GM18870 (cell line): ENCODE measurements at regions not wholly inside any gene's neighbourhood (a gene's known extent, or its start where the extent isn't known, plus 50 kb on each side); places are given as distances from the start of the nearest gene placed in this dataset.

Source experiments
- ATAC-seq: cut with Tn5 transposase; IDR thresholded peaks from one replicate; pipeline ENCODE4 v1.9.1; 2021; ENCODE audit warnings: moderate library complexity; ENCODE audit not compliant: unreplicated experiment

DNA sequence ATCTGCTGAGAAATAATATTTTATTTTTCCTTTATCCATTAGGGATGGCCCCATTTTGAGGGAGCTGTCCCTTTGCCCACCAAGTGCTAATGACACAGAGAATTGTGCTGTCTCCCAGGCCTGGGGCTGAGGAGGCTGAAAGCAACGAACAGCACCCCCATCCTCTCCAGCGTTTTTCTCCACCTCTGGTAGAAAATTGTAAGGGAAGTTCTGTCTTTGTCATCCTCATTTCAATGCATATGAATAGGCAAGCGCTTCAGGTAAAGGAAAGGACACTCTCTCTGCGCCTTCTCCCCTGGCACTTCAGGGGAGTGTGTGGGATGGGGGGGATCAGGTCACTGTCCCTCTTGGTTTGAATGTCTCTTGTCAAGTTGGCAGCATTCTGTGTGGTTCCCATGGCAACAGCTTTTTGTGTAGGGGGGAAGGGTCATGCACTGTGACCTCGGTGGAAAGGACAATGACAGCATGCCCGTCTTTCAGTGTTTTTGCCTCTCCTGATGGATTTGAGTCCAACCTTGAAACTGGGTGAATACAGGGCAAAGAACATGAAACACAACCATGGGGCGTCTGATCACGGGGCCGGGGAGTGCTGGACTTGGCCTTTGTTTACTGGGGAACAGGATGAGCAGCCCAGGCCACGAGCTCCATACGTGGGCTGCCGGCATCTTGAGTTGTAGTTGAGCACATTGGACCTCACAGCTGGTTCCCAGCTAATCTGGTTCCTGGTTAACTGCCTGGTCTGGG lies 230.2 kb downstream of the VRK1 start:
- ATAC-seq: no peak

DNA sequence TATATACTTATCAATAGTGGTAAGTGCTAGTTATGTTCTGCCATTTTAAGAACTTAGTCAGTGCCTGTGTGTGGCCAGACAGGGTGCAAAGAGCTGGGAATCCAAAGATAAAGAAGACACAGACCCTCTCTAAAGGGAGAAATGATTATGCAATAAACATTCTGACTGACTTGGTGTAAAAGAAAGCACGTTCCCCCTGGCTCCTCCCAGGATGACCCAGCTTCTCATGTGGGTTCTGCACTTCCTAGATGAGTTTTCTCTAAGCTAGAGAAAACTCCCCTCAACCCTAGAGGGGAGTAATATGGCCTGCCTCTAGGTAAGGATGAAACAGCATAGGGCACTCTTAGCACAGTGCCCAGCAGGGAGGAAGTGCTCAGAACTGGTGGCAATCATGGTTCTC lies 231.2 kb downstream of the VRK1 start:
- no peak for ATAC-seq

DNA sequence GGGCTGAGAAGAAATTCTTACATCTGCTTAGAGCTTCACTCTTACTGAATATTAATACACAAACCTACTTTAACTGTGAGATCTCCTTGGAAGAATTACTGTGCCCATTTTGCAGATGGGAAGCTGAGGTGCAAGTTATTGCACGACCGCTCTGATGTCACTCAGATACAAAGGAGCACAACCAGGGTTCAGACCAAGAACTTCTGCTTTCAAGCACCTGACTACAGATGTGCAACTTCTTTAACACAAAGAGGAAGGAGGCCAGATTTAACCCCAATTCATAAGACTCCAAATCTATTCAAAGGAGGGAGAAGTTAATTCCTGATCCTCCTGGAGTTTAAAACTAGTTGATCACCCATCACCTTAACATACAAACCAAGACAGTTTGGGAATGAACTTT lies 232.6 kb downstream of the VRK1 start:
- ATAC-seq: no peak

DNA sequence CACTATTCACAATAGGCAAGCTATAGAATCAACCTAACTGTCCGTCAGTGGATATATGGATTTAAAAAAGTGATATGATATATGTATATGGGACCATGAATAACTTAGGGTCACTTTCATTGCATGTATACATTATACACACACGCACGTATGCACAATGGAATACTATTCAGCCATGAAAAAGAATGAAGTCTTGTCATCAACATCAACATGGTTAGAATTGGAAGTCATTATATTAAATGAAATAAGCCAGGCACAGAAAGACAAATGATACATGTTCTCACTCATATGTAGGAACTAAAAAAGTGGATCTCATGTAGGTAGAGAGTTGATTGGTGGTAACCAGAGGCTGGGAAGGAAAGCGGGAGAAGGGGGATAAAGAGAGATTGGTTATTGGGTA lies 234.3 kb downstream of the VRK1 start:
- no peak for ATAC-seq

DNA sequence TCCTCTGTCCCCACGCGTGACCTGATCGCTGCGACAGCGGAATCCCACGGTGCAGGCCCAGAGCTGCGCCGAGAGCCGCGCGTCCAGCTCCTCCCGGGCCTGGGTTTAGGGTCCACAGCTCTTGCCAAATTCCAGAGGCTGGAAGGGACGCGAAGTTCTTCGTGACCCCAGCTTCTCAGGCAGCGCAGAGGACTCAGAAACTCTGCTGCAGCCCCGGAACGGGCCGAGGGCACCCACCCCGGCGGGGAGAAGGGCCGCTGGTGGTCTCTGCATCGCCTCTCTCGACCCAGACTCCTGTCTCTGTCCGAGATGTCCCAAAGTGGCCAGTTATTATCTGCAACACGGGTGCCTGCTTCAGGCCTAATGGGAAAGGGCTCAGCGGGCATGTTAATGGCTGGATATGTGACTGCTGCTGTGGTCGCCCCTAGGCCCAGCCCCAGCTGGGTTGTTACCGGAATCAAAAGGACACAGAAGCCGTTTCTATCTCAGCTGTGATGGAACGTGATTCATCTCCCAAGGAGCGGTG lies 236.4 kb downstream of the VRK1 start:
- ATAC-seq: no peak

DNA sequence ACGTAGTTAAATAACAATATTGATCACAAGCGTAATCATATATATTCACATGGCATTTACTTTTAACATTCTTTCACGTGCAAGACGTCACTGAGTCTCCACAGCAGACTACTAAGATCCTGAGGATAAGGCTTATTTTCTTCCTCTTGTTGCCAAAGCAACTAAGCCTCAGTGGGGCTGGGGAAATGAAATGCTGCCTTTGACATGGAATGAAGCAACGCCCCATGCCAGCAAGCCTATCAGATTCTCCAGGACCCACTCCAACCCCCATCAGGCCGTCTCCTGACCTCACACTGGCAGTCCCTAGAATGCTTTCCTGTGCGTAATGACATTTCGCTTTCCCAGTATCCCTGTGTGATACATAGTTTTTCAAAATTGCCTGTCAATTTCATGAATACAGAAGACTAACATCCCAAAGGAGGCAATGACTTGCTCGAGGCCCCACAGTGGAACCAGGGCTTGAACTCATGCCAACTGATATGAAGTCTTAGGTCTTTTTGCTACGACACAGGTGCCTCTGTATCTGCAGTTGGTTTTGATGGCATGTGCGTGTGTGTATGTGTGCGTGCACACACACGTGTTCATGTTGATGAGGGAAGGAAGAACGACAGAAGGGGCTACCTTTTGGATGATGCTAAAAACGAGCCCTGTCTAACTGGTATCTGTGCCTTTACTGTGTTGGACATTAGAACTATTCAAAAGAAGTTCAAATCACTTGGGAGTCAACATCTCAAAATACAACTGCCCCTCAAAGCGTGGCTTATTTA lies 239.1 kb downstream of the VRK1 start:
- no peak for ATAC-seq

DNA sequence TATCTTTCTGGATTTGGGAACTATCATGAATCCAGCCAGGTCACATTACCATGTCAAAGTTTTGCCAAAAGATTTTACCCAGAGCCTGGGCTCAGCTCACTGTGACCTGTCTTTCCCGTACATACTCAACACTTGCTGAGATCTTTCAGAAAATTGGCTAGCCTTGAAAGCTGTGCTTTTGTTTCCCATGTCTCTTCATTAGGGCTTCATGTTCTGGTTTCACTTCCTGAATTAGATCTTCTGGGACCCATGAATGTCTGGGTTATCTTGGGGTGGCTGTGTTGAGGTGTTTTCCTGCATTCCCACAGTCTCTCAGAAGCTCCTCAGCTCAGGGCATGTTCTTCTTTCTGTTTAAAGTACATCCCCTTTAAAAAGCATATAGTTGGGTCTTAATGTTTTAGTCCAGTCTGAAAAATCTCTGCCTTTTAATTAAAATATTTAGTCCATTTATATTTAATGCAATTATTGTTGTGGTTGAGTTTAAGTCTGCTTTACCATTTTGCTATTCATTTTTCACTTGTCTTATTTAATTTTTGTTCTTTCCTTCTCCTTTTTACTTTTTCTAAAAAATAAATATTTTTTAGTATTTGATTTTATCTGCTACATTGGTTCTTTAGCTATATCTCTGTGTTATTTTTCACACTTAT lies 242.7 kb downstream of the VRK1 start:
- no peak for ATAC-seq

DNA sequence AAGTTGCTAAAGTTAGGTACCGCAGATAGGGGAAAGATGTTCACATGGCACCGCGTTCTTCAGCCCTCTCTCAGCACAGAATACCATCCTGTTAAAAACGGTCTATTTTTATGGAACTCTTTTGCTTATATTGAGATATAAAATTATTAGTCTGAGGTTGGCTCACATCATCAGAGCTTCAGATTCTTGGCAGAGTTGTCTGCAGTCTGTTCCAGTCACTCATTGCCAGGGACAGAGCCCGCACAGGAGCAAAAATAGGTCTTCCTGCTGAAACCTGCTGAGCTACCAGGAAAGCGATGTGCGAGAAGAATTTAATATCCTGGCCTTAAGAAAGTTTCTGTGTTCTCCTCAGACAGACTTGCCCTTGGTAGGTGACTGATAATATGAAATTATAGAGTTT lies 249.8 kb downstream of the VRK1 start:
- no peak for ATAC-seq

DNA sequence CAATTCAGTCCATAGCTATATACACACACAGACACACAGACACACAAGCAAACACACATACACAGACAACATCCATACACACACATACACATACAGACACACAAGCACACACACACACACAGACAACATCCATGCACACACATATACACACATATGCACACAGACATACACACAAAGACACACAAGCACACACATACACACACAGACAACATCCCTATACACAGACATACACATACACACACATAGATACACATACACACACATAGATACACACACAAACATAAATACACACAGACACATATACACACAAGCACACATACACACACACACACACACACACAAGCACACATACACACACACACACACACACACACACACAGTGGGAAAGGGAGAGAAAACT lies 254.8 kb downstream of the VRK1 start:
- ATAC-seq: no peak

DNA sequence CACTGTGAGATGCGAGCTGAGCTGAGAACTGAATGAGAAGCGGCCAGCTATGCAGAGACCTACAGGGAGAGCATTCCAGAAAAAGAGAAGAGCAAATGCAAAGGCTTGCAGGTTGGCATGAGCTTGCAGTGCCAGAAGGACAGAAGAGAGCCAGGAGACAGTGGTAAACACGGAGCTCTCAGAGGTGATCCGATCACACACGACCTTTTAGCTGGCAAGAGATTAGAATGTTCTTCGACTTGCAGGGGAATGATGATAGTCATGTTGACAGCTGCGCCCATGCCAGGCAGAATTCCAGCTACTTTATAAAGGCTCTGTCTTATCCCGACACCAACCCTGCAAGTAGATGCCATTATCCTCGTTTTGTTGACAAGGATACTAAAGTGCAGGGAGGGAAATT lies 256.8 kb downstream of the VRK1 start:
- no peak for ATAC-seq

DNA sequence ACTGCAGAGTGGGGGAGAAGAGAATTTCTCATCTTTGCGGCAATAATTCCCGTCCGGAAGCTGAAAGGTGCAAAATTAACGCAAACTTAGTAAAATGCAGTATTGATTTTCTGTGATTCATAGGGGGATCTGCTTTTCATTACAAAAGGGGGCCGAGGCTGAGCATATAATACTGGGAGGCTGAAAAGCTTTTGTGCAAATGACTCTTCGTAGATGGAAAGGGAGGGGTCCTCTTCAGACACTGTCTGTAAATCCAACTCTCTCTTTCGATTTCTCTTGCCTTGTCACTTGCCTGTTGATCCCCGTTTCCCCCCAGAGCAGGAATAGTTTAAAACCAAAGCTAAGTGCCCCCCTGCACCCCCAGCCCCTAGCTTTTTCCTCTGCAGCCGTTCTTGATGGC lies 258.2 kb downstream of the VRK1 start:
- no peak for ATAC-seq

DNA sequence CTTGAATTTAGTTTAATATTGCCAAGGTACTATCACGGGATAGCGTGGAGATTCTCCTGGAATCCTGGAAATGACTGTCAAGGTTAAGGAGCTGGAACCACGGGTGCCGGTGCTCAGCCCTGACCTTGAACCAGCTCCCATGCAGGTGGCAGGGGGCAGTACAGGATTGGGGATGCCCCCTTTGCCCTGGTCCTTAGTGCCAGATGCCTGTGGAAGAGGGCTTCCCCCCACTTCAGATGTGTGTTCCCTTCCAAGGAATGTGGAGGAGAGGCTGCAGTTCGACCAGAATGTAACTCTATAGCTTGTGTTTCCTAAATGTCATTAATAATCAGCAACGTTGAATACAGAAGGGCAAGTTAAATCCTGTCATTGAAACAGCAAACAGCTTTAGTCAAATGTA lies 258.9 kb downstream of the VRK1 start:
- ATAC-seq: no peak

DNA sequence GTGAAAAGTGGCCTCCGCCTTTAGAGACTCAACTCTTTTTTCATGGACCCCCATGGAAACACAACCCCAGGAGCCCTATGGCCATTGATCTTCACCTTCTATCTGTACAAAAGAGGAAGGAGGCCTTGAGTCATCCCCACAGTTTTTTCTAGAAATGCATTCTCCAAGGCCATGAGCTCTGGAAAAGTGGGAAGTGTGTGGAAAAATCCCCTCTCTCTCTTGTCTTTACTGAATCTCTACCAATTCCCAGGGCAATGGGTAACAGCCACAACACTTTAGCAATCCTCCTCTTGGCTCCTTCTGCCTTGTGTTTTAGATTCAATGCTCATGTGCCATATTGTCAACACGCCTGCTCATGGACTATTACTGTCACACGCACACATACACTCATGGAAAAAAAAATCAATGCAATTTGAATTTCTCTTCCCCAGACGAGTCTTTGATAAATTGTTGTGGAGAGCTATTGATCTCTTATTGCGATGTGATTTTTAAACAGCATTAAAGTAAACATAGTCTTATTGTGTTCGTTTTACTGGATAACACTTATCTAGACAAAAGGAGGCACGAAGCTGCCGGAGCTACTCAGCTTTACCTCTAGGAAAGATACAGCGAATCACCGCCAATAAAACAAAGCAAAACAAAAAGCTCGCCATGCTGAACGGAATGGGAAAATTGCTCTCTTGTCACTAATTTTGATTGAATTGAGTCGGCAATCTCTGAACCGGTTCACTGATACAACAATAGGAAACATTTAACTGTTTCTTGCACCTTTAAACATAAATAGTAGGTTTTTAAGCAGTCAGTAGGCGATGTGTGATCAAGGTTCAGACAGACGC lies 260.3 kb downstream of the VRK1 start:
- no peak for ATAC-seq

DNA sequence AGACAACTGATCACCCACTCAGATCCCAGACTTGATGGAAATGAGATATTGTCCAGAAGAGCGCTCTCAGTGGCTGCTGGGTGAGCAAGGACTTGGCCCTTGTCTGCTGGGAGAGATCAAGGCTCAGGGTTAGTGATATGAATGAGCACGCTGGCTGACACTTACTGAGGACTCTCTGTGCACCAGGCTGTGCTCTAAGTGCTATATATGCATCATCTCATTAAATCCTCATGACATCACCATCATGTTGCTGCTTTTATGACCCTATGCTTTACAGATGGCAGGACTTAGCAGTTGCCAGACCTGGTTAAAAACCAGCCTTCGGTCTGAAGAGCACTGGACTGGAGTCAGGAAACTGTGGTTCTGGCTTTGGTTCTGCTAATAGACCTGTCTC lies 260.9 kb downstream of the VRK1 start:
- no peak for ATAC-seq

DNA sequence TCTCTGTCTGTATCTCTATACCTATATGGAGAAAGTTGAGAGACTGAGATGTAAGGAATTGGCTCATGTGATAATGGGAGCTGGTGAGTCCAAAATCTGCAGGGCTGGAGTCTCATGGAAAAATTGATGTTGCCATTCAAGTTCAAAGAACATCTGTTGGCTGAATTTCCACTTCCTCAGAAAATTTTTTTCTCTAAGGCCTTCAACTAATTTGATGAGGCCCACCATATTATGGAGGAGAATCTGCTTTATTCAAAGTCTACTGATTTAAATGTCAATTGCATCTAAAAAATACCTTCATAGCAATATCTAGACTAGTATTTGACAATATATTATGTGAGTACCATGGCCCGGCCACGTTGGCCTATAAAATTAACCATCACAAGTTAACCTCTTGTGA lies 261.4 kb downstream of the VRK1 start:
- ATAC-seq: no peak

DNA sequence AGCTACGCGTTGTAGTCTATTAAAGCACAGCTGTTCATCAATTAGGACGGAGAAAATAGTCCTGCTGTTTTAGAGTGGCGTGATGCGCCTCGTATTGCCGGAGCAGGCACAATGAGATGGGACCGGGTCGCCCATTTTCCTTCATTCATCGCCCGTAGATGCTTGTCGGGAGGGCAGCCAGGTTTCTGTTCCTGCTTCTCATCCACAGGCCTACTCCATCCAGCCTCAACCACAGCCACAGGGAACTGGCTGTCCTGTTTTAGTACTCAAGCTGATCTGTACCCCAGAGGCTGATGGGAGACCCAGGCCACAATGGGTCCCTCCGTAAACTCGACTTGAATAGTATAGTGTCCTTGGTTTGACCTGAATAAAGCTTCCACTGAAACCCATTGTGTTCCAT lies 264.0 kb downstream of the VRK1 start:
- no peak for ATAC-seq

DNA sequence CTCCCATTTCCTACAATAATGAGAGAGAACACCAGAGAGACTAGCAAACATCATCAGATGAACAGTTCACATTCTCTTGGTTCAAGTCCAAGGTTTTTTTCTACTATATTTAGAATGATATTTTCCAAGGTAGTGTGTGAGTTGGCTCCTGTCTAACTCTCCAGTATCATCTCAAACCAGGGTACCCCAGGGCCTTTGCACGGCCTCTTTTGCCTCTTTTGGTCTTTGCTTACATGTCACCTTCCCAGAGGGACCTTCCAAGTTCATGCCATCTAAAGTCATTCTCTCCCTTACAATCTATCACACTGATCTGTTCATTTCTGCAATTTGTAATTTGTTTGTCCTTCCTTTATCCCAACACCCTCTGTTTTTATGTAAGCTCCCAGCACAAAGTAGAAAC lies 264.5 kb downstream of the VRK1 start:
- no peak for ATAC-seq

DNA sequence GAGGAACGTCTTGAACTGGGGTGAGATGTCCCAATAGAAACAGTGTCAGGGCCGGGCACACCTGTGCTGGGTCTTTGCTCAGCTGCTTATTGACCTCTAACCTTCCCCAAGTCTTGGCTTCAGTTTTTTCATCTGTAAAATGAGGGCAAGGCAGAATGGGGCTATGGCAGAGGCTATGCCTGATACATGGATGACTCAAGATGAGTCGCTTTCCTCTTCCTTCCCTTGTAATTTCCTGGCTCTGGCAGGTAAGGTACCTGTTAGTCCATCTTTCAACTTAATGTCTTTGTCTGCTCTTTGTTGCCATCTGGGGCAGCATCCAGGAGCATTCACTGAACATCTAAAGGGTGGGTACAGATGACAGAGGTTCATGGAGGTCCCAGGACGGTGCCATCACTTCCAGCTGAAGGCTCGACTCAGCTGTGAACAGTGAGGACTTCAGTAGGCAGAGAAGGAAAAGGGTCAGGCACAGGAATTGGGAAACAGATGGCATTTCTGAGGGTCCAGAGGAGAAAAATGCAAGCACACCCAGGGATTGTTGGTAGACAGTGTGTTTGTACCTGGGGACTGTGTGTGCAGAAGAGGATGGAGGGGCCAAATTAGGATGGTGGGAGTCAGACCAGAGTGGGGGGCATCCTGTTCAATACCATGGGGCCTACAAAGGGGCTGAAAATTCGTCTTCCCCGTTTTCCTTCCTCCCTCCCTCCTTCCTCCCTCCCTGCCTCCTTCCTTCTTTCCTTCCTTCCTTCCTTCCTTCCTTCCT lies 268.3 kb downstream of the VRK1 start:
- no peak for ATAC-seq

DNA sequence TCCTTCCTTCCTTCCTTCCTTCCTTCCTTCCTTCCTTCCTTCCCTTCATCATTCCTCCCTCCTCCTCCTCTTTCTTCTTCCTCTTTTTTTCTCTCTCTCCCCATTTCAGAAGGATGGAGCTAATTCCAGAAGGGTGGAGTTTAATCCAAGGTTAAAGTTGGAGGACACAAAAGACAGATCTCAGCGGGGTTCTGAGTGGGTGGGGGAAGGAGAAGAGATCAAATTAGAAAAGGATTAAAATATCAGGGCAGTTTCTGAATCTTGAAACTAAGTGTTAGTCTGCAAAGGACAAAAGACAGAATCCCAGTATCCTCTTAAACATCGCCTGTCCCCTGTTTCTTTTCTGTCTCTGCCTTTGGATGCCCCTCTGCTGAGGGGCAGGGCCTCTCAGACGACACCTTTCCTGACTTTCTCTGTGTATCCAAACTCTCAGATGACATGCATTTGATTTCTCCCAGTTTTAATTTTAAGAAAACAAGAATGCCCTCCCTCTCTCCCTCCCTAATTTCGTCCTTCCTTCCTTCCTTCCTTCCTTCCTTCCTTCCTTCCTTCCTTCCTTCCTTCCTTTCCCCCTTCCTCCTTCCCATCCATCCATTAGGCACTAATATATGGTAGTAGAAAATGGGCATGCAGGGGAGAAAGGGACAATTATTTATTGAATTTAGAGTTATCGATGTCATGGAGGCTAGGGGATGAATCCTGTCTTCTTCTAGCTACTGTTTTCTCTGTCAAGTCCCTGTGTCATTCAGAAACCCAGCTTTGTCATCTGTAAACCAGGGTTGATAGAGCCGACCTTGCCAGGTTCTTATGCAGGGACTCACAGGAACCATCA lies 269.1 kb downstream of the VRK1 start:
- ATAC-seq: no peak
